GM12892 (cell line): ENCODE measurements at regions not wholly inside any gene's neighbourhood (a gene's known extent, or its start where the extent isn't known, plus 50 kb on each side); places are given as distances from the start of the nearest gene placed in this dataset.

Experiments used
- POLR2A ChIP-seq: IDR thresholded peaks from 2 replicates; pipeline ENCODE4 v1.6.1; 2011; ENCODE audit warnings: low read depth, low read length, control low read depth
- POLR2AphosphoS5 ChIP-seq: IDR thresholded peaks from 2 replicates; pipeline ENCODE4 v1.6.1; 2011; ENCODE audit warnings: low read depth, low read length, control low read depth

GRCh38 chr6:165891320-165891719 lies 228.3 kb upstream of the PDE10A start:
- TF ChIP-seq POLR2AphosphoS5 (no peak), POLR2A (no peak)
